GM23248 (cell line): ENCODE measurements at regions not wholly inside any gene's neighbourhood (a gene's known extent, or its start where the extent isn't known, plus 50 kb on each side); places are given as distances from the start of the nearest gene placed in this dataset.
"Not testable (repeated sequence)": the region's sequence is repeated elsewhere in the genome, so short reads cannot be mapped to it uniquely, and the experiment has no call there.

Experiments
- DNase-seq: peaks from one replicate; pipeline ENCODE4 v3.0.0-alpha.2; 2015
- H2AFZ ChIP-seq: fragments of 200-600 bp; sonication (generic); 2 replicates; pipeline ENCODE4 v1.6.1; 2016; ENCODE audit warnings: antibody characterized with exemption
- H3F3A ChIP-seq: fragments of 200-600 bp; sonication (generic); 2 replicates; pipeline ENCODE4 v1.6.1; 2016; ENCODE audit warnings: mild to moderate bottlenecking, antibody characterized with exemption, mixed run types; ENCODE audit not compliant: insufficient read depth
- H3K27ac ChIP-seq: fragments of 200-600 bp; sonication (generic); 2 replicates; pipeline ENCODE4 v1.5.1; 2016; ENCODE audit warnings: mild to moderate bottlenecking
- H3K27me3 ChIP-seq: fragments of 200-600 bp; sonication (generic); replicated peaks from 2 replicates; pipeline ENCODE4 v1.6.1; 2016; ENCODE audit warnings: mild to moderate bottlenecking; ENCODE audit not compliant: insufficient read depth
- H3K36me3 ChIP-seq: fragments of 200-600 bp; sonication (generic); 2 replicates; pipeline ENCODE4 v1.6.1; 2016; ENCODE audit warnings: low read depth, mild to moderate bottlenecking
- H3K4me1 ChIP-seq: fragments of 200-600 bp; sonication (generic); 2 replicates; pipeline ENCODE4 v1.6.1; 2016; ENCODE audit warnings: mild to moderate bottlenecking; ENCODE audit not compliant: insufficient read depth
- H3K4me2 ChIP-seq: fragments of 200-600 bp; sonication (generic); one replicate; pipeline ENCODE4 v1.6.1; 2016; ENCODE audit warnings: mild to moderate bottlenecking; ENCODE audit not compliant: unreplicated experiment
- H3K4me3 ChIP-seq: fragments of 200-600 bp; sonication (generic); 2 replicates; pipeline ENCODE4 v1.5.1; 2016; ENCODE audit warnings: mild to moderate bottlenecking
- H3K79me2 ChIP-seq: fragments of 200-600 bp; sonication (generic); 2 replicates; pipeline ENCODE4 v1.6.1; 2016; ENCODE audit warnings: mild to moderate bottlenecking; ENCODE audit not compliant: insufficient read depth
- H3K9ac ChIP-seq: fragments of 200-600 bp; sonication (generic); 2 replicates; pipeline ENCODE4 v1.6.1; 2016; ENCODE audit warnings: mild to moderate bottlenecking
- H3K9me2 ChIP-seq: fragments of 200-600 bp; sonication (generic); 2 replicates; pipeline ENCODE4 v1.6.1; 2016; ENCODE audit warnings: mixed run types, mild to moderate bottlenecking, moderate library complexity; ENCODE audit not compliant: insufficient read depth
- H3K9me3 ChIP-seq: fragments of 200-600 bp; sonication (generic); one replicate; pipeline ENCODE4 v1.6.1; 2017; ENCODE audit warnings: low read depth
- H4K20me1 ChIP-seq: fragments of 200-600 bp; sonication (generic); 2 replicates; pipeline ENCODE4 v1.6.0; 2016; ENCODE audit not compliant: insufficient read depth
- EZH2 ChIP-seq: fragments of 200-600 bp; sonication (generic); IDR thresholded peaks from 2 replicates; pipeline ENCODE4 v1.6.1; 2018; ENCODE audit warnings: antibody characterized with exemption, mild to moderate bottlenecking; ENCODE audit not compliant: insufficient read depth, poor library complexity, severe bottlenecking
- EZH2phosphoT487 ChIP-seq: fragments of 200-600 bp; sonication (generic); IDR thresholded peaks from 2 replicates; pipeline ENCODE4 v1.6.1; 2018; ENCODE audit warnings: antibody characterized with exemption, moderate library complexity, mild to moderate bottlenecking, low read depth; ENCODE audit not compliant: insufficient read depth
- WGBS, 2 experiments: methylation state at CpG; one replicate each; pipeline ENCODE4 v1.1.6; 2015 to 2017; ENCODE audit warnings: low lambda C conversion rate in 2 of 2, low coverage in 1 of 2; ENCODE audit errors: missing lambda C conversion rate in 2 of 2; 5-methylcytosine and 5-hydroxymethylcytosine counted together
- in situ Hi-C: fragments of 300-500 bp; cut with MboI; formaldehyde crosslinking; loops from 2 replicates; pipeline ENCODE4 v1.15.0; 2020

DNA sequence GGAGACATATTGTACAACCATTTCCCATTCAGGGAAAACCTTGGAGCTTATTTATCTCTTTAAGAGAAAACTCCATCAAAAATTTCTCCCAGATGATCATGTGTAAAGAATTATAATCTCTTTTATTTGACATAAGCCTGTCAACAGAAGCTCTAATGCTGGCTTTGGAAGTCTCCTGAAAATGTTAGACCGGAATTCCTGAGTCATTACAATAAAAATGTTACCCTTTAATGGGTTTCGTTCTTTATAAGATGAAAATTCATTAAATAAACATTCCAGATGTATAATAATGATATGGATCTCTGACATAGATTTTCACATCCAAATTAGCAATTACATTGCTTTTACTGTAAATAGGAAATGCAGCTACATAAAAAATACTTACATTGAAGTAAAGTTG lies 1036.4 kb downstream of the EFNA5 start:
- H3K36me3 ChIP-seq: no peaks in the 10 kb centered on the region
- H2AFZ ChIP-seq: no peak overlapping the region
- no peak overlapping the region for H3K4me3 ChIP-seq
- H4K20me1 ChIP-seq: no peaks in the 10 kb centered on the region
- no peak for DNase-seq
- no peaks in the 10 kb centered on the region for H3F3A ChIP-seq
- no peak overlapping the region for H3K27ac ChIP-seq
- TF ChIP-seq EZH2: no peak
- TF ChIP-seq EZH2phosphoT487: no peak
- in situ Hi-C loops: no loop called here
- no peaks in the 10 kb centered on the region for H3K9me2 ChIP-seq
- WGBS, 2 experiments: 1 to 2% methylated on average over 2 of the region's 2 CpGs
- no peaks in the 10 kb centered on the region for H3K27me3 ChIP-seq
- H3K4me1 ChIP-seq: no peaks in the 10 kb centered on the region
- no peak overlapping the region for H3K4me2 ChIP-seq
- H3K9ac ChIP-seq: no peak overlapping the region
- H3K79me2 ChIP-seq: no peaks in the 10 kb centered on the region
- H3K9me3 ChIP-seq: no peaks in the 10 kb centered on the region

GRCh38 chr5:106633825-106634224 lies 1036.9 kb downstream of the EFNA5 start:
- no peak overlapping the region for H3K4me2 ChIP-seq
- in situ Hi-C loops: no loop called here
- no peak overlapping the region for H2AFZ ChIP-seq

GRCh38 chr5:106628456-106628855 lies 1042.3 kb downstream of the EFNA5 start:
- H3K9me3 ChIP-seq, H3K27ac ChIP-seq, H2AFZ ChIP-seq, DNase-seq, H3F3A ChIP-seq, H4K20me1 ChIP-seq, H3K4me2 ChIP-seq, H3K9ac ChIP-seq, H3K27me3 ChIP-seq, H3K79me2 ChIP-seq, H3K36me3 ChIP-seq, in situ Hi-C loops, H3K9me2 ChIP-seq, H3K4me1 ChIP-seq, H3K4me3 ChIP-seq: not testable (repeated sequence)
- WGBS, 2 experiments: 65 to 76% methylated on average over 17 of the region's 17 CpGs

More at GRCh38 chr5:106633825-106634224, 1036.9 kb downstream of the EFNA5 start:
- H3K27ac ChIP-seq: no peak overlapping the region
- H3K36me3 ChIP-seq: no peaks in the 10 kb centered on the region
- no peaks in the 10 kb centered on the region for H3F3A ChIP-seq
- no peaks in the 10 kb centered on the region for H3K9me3 ChIP-seq
- H3K4me3 ChIP-seq: no peak overlapping the region
- DNase-seq: no peak
- H4K20me1 ChIP-seq: no peaks in the 10 kb centered on the region
- no peak for TF ChIP-seq EZH2
- no peak for TF ChIP-seq EZH2phosphoT487
- H3K9ac ChIP-seq: no peak overlapping the region
- no peaks in the 10 kb centered on the region for H3K9me2 ChIP-seq
- H3K4me1 ChIP-seq: no peaks in the 10 kb centered on the region
- no peaks in the 10 kb centered on the region for H3K79me2 ChIP-seq
- H3K27me3 ChIP-seq: no peaks in the 10 kb centered on the region

DNA sequence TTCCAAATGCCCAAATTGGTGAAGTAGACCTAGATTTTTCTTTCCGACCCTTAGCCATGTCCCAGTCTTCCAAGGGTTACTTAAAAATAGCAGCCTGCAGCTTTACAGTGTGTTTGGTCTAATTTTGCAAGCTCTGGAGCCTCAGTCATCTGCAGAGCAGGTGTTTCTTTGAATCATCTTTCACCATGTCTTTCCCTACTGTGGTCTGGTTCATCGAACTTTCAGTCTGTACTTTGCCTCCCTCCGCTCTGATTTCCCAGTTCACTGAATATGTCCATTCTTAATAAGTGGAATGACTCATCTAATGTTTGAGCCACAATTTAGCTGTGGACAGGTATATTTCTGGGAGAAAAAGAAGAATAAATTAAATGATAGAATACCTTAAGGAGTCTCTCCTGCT lies 1060.7 kb downstream of the EFNA5 start:
- Histone ChIP-seq H4K20me1 (no peaks in the 10 kb centered on the region), H3K4me2 (no peak overlapping the region), H3K9me3 (no peaks in the 10 kb centered on the region), H3K36me3 (no peaks in the 10 kb centered on the region), H2AFZ (no peak overlapping the region), H3K4me3 (no peak overlapping the region), H3F3A (no peaks in the 10 kb centered on the region), H3K9me2 (no peaks in the 10 kb centered on the region), H3K27me3 (no peaks in the 10 kb centered on the region), H3K9ac (no peak overlapping the region), H3K27ac (no peak overlapping the region), H3K4me1 (no peaks in the 10 kb centered on the region), H3K79me2 (no peaks in the 10 kb centered on the region)
- no peak for DNase-seq
- 10 to 22% methylated on average over 3 of the region's 3 CpGs for WGBS, 2 experiments
- no peak for TF ChIP-seq EZH2
- no peak for TF ChIP-seq EZH2phosphoT487
- in situ Hi-C loops: no loop called here

- DNase-seq: no peak
- no peak overlapping the region for H3K27ac ChIP-seq
- no peaks in the 10 kb centered on the region for H3K9me2 ChIP-seq
- no peak overlapping the region for H3K4me2 ChIP-seq
- H4K20me1 ChIP-seq: no peaks in the 10 kb centered on the region
- in situ Hi-C loops: no loop called here
- no peaks in the 10 kb centered on the region for H3K79me2 ChIP-seq
- no peaks in the 10 kb centered on the region for H3K4me1 ChIP-seq
- no peaks in the 10 kb centered on the region for H3K9me3 ChIP-seq
- no peaks in the 10 kb centered on the region for H3K36me3 ChIP-seq
- no peak overlapping the region for H3K4me3 ChIP-seq
- WGBS, 2 experiments: 35 to 45% methylated on average over 6 of the region's 6 CpGs
- H3K27me3 ChIP-seq: no peaks in the 10 kb centered on the region
- TF ChIP-seq EZH2phosphoT487 (no peak), EZH2 (no peak)
- no peaks in the 10 kb centered on the region for H3F3A ChIP-seq
- no peak overlapping the region for H3K9ac ChIP-seq
- no peak overlapping the region for H2AFZ ChIP-seq
These were observed 1069.1 kb downstream of the EFNA5 start for GRCh38 chr5:106601620-106602019.
